ENCODE measurements at regions not wholly inside any gene's neighbourhood (a gene's known extent, or its start where the extent isn't known, plus 50 kb on each side); places are given as distances from the start of the nearest gene placed in this dataset.

GRCh38 chr4:177051473-177052060 lies 258.1 kb upstream of the NEIL3 start:
- DNase-seq (ENCODE audit: low spot score), result peak; percentile 46

DNA sequence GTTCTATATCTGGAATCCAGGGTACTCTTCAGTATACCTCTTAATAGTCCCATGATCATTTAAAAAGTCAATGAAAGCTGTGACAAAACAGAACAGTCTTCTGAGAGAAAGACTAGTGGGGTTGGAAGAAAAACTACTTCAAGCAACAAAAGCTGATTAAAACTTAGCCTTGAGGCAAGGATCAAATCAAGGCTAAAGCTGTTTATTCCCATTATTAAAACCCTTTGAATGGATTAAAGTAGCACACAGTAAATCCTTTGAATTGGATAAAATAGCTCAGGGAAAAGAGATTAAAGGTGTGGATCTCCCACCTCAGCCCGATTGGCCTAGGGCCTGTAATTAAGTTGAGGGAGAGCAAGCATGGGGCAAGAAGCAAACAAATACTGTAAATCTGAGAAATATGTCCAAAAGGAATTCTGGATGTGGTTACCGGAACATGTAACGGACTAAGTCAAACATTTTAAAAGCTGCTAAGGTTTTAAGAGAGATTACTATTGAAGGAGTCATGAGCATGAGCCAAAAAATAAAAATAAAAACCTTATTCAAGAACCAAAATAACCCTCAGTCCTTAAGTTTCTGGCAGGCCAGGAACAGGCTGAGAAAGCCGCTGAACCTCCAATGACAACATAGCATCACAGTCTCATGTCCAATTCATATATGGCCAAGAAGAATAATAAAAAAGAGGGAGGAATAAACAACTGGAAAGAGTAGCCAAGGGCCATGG lies 257.3 kb upstream of the NEIL3 start:
- no peak for DNase-seq (ENCODE audit: low spot score)

GRCh38 chr4:177057186-177057585 lies 252.5 kb upstream of the NEIL3 start:
- DNase-seq (ENCODE audit: low spot score), result peak; percentile 75

- no peak for DNase-seq (ENCODE audit: low spot score)
Observed at GRCh38 chr4:177064116-177064515, 245.6 kb upstream of the NEIL3 start.

DNA sequence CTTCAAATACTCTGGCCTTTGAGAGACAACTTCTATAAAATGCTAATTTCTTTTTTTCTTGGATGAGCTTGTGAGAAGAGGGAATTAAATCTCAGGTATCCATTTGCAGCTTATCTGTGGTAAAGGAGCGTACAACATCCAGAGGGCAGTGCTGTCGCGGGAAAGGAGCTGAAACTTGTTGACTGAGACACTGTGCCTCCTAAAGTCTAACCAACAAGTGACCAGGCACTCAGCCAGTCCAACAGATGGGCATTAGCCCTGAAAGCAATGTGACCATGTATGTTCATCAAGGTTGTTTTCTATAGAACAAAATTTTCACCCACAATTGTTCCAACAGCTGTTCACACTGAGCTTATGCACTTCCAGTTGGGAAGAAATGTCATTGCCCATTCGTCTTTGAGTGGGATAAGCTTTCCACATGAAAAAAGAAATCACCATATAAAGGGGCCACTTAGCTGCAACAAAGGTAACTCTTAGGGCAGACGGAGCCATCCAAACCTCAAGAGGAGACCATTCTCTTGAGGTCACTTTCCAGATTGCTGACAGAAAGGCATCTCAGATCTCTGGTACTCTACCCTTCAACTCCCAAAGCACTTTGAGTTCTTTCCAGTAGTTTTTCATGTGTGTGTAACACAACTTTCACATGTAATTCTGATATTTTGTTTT lies 244.8 kb upstream of the NEIL3 start:
- DNase-seq (ENCODE audit: low spot score), result peak; percentile 88

- no peak for DNase-seq (ENCODE audit: low spot score)
Observed at GRCh38 chr4:177066746-177067145, 242.9 kb upstream of the NEIL3 start.

DNA sequence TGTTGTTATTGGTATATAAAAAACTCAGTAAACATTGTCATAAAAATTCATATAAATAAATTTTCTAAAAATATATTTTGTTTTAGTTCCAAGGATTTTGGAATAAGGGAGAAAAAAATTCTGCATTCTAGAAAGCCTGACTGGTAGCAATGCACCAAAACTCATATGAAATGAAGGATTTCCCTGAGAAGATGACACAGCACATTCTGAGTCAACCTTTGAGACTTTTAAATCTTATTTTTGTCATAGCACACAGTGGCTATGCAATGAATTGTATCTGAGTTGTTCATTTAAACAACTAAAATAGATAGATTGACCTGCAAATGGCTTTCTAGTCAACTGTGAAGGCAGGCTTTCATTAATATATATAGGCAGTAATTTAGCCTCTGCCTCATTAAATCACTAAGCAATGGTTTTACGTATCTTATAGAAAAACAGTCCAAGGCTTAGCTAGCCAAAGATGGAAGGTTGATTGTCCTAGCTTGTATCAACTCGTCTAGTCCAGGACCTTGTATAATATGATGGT lies 239.1 kb upstream of the NEIL3 start:
- no peak for DNase-seq (ENCODE audit: low spot score)

GRCh38 chr4:177077095-177077971 lies 232.3 kb upstream of the NEIL3 start:
- no peak for DNase-seq (ENCODE audit: low spot score)

GRCh38 chr4:177079327-177079726 lies 230.3 kb upstream of the NEIL3 start:
- no peak for DNase-seq (ENCODE audit: low spot score)

GRCh38 chr4:177080388-177080787 lies 229.3 kb upstream of the NEIL3 start:
- DNase-seq (ENCODE audit: low spot score), result no peak

- DNase-seq (ENCODE audit: low spot score), result no peak
Observed at GRCh38 chr4:177087060-177087459, 222.6 kb upstream of the NEIL3 start.

DNA sequence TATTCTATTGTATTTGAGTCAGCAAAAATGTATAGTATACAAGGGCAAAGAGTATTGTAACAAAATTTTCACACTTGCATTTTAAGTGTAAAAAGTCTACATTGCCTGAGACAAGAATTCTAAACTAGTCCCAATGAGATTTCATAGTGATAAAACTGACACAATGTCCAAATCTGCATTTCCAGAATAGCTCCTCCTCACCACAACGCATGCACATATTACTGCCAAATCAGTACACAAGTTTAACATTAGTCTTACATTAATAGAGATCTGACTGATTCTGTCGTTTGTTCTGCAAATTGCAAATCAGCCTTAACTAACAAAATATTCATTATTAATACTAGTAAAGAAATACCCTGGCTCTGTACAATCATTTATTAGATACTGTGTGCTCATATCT lies 222.2 kb upstream of the NEIL3 start:
- no peak for DNase-seq (ENCODE audit: low spot score)

GRCh38 chr4:177091515-177091914 lies 218.2 kb upstream of the NEIL3 start:
- no peak for DNase-seq (ENCODE audit: low spot score)

DNA sequence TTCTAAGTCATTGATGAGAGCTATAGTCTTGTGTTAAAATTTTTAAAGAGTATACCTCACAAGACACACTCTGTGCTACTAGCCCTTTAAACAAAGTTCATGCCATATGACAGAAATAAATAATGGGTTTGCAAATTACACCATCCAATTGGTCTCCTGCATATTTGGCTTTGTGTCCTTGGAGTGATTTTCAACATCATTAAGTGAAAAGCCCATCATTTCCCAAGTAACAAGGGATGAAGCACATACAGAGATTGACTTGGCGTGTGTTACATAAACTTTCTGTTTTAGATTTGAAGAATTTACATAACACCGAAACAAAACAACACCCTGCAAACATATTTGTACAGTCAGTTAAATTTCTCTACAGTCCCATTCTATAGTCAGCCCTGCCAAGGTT lies 216.9 kb upstream of the NEIL3 start:
- no peak for DNase-seq (ENCODE audit: low spot score)

DNA sequence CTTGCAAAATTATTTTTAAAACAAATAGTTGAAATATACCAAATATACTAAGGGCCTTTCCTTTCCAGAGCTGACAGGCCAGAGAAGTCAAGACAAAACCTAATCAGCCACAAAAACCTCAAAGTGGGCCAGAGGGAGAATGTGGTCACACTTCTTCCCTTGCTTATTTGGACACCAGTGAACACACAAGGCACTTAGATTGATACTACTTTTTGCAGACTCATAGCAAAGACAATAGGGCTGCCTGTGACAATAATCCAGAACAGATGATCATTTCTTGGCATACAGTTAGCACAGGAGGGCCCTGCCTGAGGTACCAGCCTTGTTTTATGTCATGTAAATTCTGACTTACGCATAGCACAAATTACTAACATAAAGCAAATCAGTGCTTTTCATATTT lies 215.7 kb upstream of the NEIL3 start:
- no peak for DNase-seq (ENCODE audit: low spot score)

GRCh38 chr4:177097291-177097690 lies 212.4 kb upstream of the NEIL3 start:
- no peak for DNase-seq (ENCODE audit: low spot score)

DNA sequence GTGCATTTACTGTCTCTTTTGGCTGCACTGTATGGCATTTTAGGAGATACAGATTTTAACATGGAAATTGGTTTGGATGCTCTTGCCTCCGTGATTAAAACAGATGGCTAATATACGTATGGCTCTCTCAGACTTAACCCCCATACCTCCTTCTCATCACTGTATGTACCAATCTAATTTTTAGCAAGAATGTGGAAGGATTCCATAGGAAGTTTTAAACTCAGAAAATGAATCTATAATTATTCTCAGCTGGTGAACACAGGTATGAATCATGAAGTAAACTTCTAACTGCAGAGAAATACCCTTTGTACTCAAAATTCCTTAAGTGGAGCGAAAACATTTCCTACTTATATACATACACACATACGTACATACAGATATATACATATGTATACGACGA lies 210.5 kb upstream of the NEIL3 start:
- no peak for DNase-seq (ENCODE audit: low spot score)

DNA sequence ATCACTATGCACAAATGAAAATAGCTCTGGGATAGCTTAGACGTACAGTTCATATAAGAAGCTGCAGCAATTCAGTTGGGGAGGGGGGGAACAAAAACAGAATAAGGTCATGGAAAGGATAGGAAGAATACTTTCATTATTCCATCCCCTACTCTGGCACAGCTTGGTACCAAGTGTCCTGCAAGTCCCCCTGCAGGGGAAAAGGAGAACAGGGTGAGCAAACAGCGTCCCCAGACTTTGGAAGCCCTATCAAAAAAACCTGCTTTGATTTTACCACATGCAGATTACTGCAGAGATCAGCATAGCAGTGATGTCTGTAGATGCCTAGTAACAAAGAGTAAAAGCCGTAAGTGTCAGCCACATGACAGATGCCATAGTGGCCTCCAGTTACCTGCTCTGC lies 209.4 kb upstream of the NEIL3 start:
- no peak for DNase-seq (ENCODE audit: low spot score)

GRCh38 chr4:177103619-177104018 lies 206.1 kb upstream of the NEIL3 start:
- no peak for DNase-seq (ENCODE audit: low spot score)

DNA sequence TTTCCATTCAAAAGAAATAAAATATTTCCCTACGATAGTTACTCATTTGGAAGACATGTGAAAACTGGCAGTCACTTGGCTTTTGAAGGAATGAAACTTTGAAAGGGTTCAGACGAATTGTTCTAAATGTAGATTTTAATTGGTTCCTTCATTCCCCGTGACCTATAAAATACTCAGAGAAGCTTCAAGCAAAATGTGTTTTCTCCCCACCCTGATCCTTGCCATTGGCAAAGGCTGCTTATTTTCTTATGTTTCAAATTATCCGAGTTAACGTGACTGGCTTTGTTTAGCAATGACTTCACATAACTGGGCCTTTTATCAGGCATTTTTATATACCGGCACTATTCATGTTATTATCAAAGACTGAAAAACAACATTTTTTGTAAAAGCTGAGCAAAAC lies 204.1 kb upstream of the NEIL3 start:
- DNase-seq (ENCODE audit: low spot score), result no peak

DNA sequence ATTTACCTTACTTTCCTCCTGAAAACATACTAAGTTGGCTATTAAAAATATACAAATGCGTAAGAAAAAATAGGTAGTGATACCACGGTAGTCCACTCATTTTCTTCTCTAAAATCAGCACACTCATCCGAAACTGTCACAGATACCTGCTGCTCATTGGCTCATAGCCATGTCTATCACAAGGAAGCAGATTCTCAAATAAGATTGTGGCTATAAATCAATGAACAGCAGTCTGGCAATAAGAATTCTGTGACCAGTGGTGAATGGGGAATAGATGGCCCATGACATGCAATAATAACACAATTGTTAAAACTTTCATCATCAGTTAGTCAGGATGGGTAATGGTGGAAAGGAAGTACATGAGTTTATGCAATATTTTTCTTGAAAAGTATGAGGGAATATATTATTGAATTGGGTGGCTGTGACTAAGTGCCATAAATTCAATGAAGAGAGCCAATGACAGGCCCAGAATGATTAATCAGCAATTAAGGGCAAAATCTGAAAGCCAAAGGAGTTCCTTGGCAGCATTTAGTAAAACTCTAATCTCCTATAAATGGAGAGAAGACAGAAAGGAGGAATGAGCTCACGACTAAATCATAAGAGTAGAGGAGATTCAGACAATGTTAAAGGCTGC lies 202.3 kb upstream of the NEIL3 start:
- peak; percentile 24 for DNase-seq (ENCODE audit: low spot score)

DNA sequence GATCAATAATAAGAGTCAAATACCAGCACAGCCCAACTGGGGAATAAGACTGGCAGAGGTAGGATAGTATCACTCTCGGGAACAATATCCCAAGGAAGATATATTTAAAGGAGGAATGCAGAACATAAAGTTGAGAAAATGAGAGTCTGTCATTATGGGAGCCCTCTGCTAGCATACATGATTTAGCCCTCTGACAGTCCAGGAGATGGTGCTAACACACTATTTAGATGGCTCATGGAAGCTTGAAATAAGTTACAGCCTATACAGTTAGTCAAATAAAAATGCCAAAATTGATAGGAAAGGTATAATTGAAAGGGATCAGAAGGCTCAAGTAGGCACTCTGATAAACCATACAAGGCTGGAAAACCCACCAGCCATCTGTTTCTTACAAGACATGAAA lies 201.0 kb upstream of the NEIL3 start:
- DNase-seq (ENCODE audit: low spot score), result no peak

Measured in cerebellar cortex (tissue), 1 donor.